ENCODE measurements at regions not wholly inside any gene's neighbourhood (a gene's known extent, or its start where the extent isn't known, plus 50 kb on each side); places are given as distances from the start of the nearest gene placed in this dataset.

- in situ Hi-C loops (cut with MboI) (no loop called here), intact Hi-C loops (cut with micrococcal nuclease) (no loop called here)
- Histone ChIP-seq H3K36me3 (ENCODE audit: control insufficient read depth, insufficient read depth, low read length) (no peaks in the 10 kb centered on the region), H2AFZ (ENCODE audit: low read depth, low read length) (no peak overlapping the region), H3K27ac (ENCODE audit: extremely low read depth, low read depth, low read length) (no peak overlapping the region), H3K27me3 (ENCODE audit: control insufficient read depth in 2 of 2, insufficient read depth in 2 of 2, low read length in 2 of 2) (no peaks in the 10 kb centered on the region; a peak in 1 of 5 replicates), H3K9me1 (ENCODE audit: control insufficient read depth, insufficient read depth, low read length) (no peaks in the 10 kb centered on the region), H3K9ac (ENCODE audit: insufficient read depth in 1 of 2, low read depth in 2 of 2, low read length in 2 of 2) (no peak overlapping the region), H3K4me3 (no peak overlapping the region), H3K9me3 (replicated peaks; ENCODE audit: control insufficient read depth, insufficient read depth, low read depth, low read length) (no peaks in the 10 kb centered on the region), H3K4me1 (replicated peaks in 1 of 2; ENCODE audit: control insufficient read depth in 2 of 2, insufficient read depth in 2 of 2, low read length in 2 of 2) (no peaks in the 10 kb centered on the region), H4K20me1 (replicated peaks; ENCODE audit: control insufficient read depth, insufficient read depth, low read length) (no peaks in the 10 kb centered on the region), H3K4me2 (ENCODE audit: insufficient read depth, low read length) (no peak overlapping the region), H3K79me2 (ENCODE audit: control insufficient read depth, insufficient read depth, low read length) (no peaks in the 10 kb centered on the region)
- CTCF ChIA-PET (ENCODE audit: low intra/inter-chr PET ratio): no interaction called here
- POLR2A ChIA-PET: no interaction called here
- DNase-seq (ENCODE audit: extremely low read depth in 1 of 4, low spot score in 3 of 4) (no peak), FAIRE-seq (no peak), ATAC-seq (no peak)
- TF ChIP-seq RB1 (IDR thresholded peaks at IDR 0.05; ENCODE audit: low read depth) (no peak), WHSC1 (IDR thresholded peaks at IDR 0.05; ENCODE audit: low read length) (no peak), SNRNP70 (optimal IDR thresholded peaks at IDR 0.05; ENCODE audit: low read depth, low read length) (no peak), HOMEZ (CRISPR knock-in tag; IDR thresholded peaks at IDR 0.05) (no peak)
- WGBS (ENCODE audit: insufficient coverage, low coverage, missing lambda C conversion rate): 7% methylated on average over 2 of the region's 2 CpGs
- no TSS peak for BruUV-seq (replicated peaks)
These were observed 60.6 kb upstream of the LRRC8B start for GRCh38 chr1:89464008-89464407.

DNA sequence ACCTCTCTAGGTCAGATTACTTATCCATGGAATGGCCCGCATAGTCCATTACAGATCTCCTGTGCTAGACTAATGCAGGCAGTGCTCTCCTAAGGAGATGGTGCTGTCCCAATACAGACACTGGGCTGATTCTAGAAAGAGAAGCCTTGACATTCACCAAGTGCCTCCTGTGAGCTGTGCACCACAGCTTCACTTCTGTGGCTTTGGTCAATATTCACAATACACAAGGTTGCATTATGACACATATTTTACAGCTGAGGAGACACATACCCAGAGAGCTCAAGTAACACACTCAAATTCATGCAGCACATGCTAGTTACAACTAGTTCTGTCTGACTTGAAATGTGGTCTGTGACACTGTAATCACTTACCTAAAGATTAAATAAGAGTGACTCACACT is 59.4 kb upstream of the LRRC8B start:
- Histone ChIP-seq H3K36me3 (ENCODE audit: control insufficient read depth, insufficient read depth, low read length) (no peaks in the 10 kb centered on the region), H3K27ac (ENCODE audit: extremely low read depth, low read depth, low read length) (no peak overlapping the region), H3K4me3 (no peak overlapping the region), H3K9me3 (replicated peaks; ENCODE audit: control insufficient read depth, insufficient read depth, low read depth, low read length) (no peaks in the 10 kb centered on the region), H2AFZ (ENCODE audit: low read depth, low read length) (no peak overlapping the region), H3K4me1 (replicated peaks in 1 of 2; ENCODE audit: control insufficient read depth in 2 of 2, insufficient read depth in 2 of 2, low read length in 2 of 2) (no peaks in the 10 kb centered on the region), H3K79me2 (ENCODE audit: control insufficient read depth, insufficient read depth, low read length) (no peaks in the 10 kb centered on the region), H3K27me3 (ENCODE audit: control insufficient read depth in 2 of 2, insufficient read depth in 2 of 2, low read length in 2 of 2) (no peaks in the 10 kb centered on the region), H3K9me1 (ENCODE audit: control insufficient read depth, insufficient read depth, low read length) (no peaks in the 10 kb centered on the region), H3K9ac (ENCODE audit: insufficient read depth in 1 of 2, low read depth in 2 of 2, low read length in 2 of 2) (no peak overlapping the region), H4K20me1 (replicated peaks; ENCODE audit: control insufficient read depth, insufficient read depth, low read length) (no peaks in the 10 kb centered on the region), H3K4me2 (ENCODE audit: insufficient read depth, low read length) (no peak overlapping the region)
- ATAC-seq: peak; percentile 40; the same call in 2 of the 3 replicates
- in situ Hi-C loops (cut with MboI): no loop called here
- WGBS (ENCODE audit: insufficient coverage, low coverage, missing lambda C conversion rate): 35% methylated on average over 1 of the region's 1 CpG
- no peak for DNase-seq (ENCODE audit: extremely low read depth in 1 of 4, low spot score in 3 of 4)
- ChIA-PET CTCF (ENCODE audit: low intra/inter-chr PET ratio) (no interaction called here), POLR2A (no interaction called here)
- TF ChIP-seq, protein P1, sequence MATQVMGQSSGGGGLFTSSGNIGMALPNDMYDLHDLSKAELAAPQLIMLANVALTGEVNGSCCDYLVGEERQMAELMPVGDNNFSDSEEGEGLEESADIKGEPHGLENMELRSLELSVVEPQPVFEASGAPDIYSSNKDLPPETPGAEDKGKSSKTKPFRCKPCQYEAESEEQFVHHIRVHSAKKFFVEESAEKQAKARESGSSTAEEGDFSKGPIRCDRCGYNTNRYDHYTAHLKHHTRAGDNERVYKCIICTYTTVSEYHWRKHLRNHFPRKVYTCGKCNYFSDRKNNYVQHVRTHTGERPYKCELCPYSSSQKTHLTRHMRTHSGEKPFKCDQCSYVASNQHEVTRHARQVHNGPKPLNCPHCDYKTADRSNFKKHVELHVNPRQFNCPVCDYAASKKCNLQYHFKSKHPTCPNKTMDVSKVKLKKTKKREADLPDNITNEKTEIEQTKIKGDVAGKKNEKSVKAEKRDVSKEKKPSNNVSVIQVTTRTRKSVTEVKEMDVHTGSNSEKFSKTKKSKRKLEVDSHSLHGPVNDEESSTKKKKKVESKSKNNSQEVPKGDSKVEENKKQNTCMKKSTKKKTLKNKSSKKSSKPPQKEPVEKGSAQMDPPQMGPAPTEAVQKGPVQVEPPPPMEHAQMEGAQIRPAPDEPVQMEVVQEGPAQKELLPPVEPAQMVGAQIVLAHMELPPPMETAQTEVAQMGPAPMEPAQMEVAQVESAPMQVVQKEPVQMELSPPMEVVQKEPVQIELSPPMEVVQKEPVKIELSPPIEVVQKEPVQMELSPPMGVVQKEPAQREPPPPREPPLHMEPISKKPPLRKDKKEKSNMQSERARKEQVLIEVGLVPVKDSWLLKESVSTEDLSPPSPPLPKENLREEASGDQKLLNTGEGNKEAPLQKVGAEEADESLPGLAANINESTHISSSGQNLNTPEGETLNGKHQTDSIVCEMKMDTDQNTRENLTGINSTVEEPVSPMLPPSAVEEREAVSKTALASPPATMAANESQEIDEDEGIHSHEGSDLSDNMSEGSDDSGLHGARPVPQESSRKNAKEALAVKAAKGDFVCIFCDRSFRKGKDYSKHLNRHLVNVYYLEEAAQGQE (IDR thresholded peaks at IDR 0.05; ENCODE audit: borderline replicate concordance): peak; percentile 71
- TF ChIP-seq, protein P1 (CRISPR knock-in tag; IDR thresholded peaks at IDR 0.05; ENCODE audit: low read depth): no peak
- no peak for TF ChIP-seq PYGO2 (tag; IDR thresholded peaks at IDR 0.05)
- intact Hi-C loops (cut with micrococcal nuclease): no loop called here
- BruUV-seq (replicated peaks): no TSS peak
- FAIRE-seq: no peak

Data from K562 (cell line).